Transverse colon (tissue), 4 donors: ENCODE measurements at regions not wholly inside any gene's neighbourhood (a gene's known extent, or its start where the extent isn't known, plus 50 kb on each side); places are given as distances from the start of the nearest gene placed in this dataset.

Experiments used
- DNase-seq: peaks from one replicate; pipeline ENCODE4 v3.0.0-alpha.2; 2019
- H3K27ac ChIP-seq, 4 donors: fragments of 200-600 bp; sonication (generic); 2 replicates each; pipeline ENCODE4 v1.5.1; 2016 to 2018; ENCODE audit warnings: inconsistent platforms in 4 of 4
- H3K27me3 ChIP-seq: fragments of 200-600 bp; sonication (generic); 2 replicates; pipeline ENCODE4 v1.5.1; 2017; ENCODE audit warnings: inconsistent platforms
- H3K36me3 ChIP-seq, 4 donors: fragments of 200-600 bp; sonication (generic); 2 replicates each; pipeline ENCODE4 v1.5.1; 2017 to 2019; ENCODE audit warnings: inconsistent platforms in 4 of 4
- H3K4me1 ChIP-seq, 4 donors: fragments of 200-600 bp; sonication (generic); 2 replicates each; pipeline ENCODE4 v1.5.1; 2017 to 2020; ENCODE audit warnings: inconsistent platforms in 4 of 4
- H3K4me3 ChIP-seq, 4 donors: fragments of 200-600 bp; sonication (generic); 1 replicate in 1 of 4; 2 replicates in 3 of 4; pipeline versions ENCODE4 v1.5.1 to v1.6.1; 2017 to 2019; ENCODE audit warnings: inconsistent platforms in 4 of 4
- H3K9me3 ChIP-seq, 2 donors: fragments of 200-600 bp; sonication (generic); 2 replicates each; pipeline ENCODE4 v1.5.1; 2017 to 2019; ENCODE audit warnings: inconsistent platforms in 2 of 2
- EP300 ChIP-seq: sonication (generic); formaldehyde crosslinking; IDR thresholded peaks from one replicate; pipeline ENCODE4 v1.6.1; 2017; ENCODE audit warnings: antibody characterized with exemption, low read depth
- POLR2A ChIP-seq: fragments of 450-650 bp; IDR thresholded peaks from one replicate; pipeline ENCODE4 v1.6.1; 2016; ENCODE audit warnings: antibody characterized with exemption, mild to moderate bottlenecking, moderate library complexity
- POLR2AphosphoS5 ChIP-seq, 3 donors: sonication (generic); formaldehyde crosslinking; IDR thresholded peaks; one replicate each; pipeline ENCODE4 v1.6.1; 2016; ENCODE audit warnings: antibody characterized with exemption in 3 of 3
- WGBS, 2 donors: methylation state at CpG; one replicate each; pipeline ENCODE4 v1.1.5; 2018; ENCODE audit warnings: low coverage in 1 of 2; 5-methylcytosine and 5-hydroxymethylcytosine counted together
- in situ Hi-C, 4 donors: fragments of 200-750 bp; cut with MboI; loops; one replicate each; pipeline versions ENCODE4 v1.15.0 to v1.15.1; 2017; ENCODE audit warnings: low sequenced_read_pairs in 3 of 4, low pct_ligation_motif_present in 1 of 4, low pct_unique_long_range_greater_than_20kb in 1 of 4
- intact Hi-C: fragments of 100-400 bp; cut with DNase I; formaldehyde crosslinking; loops from one replicate; pipeline ENCODE4 v1.15.1; 2023; ENCODE audit warnings: low total_unique reads
- TF ChIP-seq, protein P1 (sequence below), 5 experiments: fragments of 200-600 bp in 3 of 5; fragments of 450-650 bp in 2 of 5; sonication (generic) in 3 of 5; IDR thresholded peaks; 1 replicate in 2 of 5; 2 replicates in 3 of 5; pipeline ENCODE4 v1.5.1; 2016 to 2017; ENCODE audit warnings: antibody characterized with exemption in 5 of 5, inconsistent platforms in 3 of 5, mild to moderate bottlenecking in 2 of 5, moderate library complexity in 1 of 5

DNA sequence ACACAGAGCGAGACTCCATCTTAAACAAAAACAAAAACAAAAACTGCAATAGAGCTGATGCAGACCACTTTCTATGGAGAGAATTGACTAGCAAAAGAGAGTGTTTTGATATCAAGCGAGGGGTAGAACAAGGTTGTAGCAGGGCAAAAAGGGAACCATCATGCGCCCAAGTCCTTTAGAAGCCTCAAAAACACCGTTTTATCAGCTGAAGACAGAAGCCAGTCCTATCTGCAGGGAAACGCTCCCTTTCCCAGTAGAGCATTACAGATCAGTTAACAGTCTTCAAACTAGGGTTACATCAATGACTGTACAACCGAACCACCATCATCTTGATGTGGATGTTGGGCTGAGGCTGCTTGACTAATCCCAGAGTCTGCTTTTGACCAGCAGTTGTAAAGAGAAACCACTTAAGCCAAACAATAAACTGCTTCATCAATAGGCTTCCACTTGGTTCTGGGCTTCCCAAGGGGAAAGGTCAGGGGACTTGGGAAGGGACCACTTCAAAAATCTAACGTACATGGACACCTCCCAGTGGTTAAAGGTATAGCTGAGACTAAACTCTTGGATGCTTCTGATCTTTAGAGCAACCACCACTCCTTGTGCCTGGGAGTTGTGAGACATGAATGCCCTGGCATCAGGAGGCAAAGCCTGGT, 59.6 kb upstream of the SPDEF start:
- in situ Hi-C loops = loop anchor here (25.0 kb wide), 2 partner anchors 153 to 428 kb away; partner anchors contain the start of gene PACSIN1 (in 3 of the 4)
- Histone ChIP-seq H3K9me3 (no peaks in the 10 kb centered on the region), H3K36me3 (no peaks in the 10 kb centered on the region), H3K4me1 (no peaks in the 10 kb centered on the region), H3K27me3 (no peaks in the 10 kb centered on the region), H3K27ac (no peak overlapping the region), H3K4me3 (no peak overlapping the region)
- WGBS, 2 donors = 94% methylated on average over 7 of the region's 7 CpGs; no CpG with 5 or more reads in 1 of the 2 donors
- TF ChIP-seq POLR2AphosphoS5 (IDR thresholded peaks at IDR 0.05) = no peak
- TF ChIP-seq EP300 = no peak
- TF ChIP-seq, protein P1, sequence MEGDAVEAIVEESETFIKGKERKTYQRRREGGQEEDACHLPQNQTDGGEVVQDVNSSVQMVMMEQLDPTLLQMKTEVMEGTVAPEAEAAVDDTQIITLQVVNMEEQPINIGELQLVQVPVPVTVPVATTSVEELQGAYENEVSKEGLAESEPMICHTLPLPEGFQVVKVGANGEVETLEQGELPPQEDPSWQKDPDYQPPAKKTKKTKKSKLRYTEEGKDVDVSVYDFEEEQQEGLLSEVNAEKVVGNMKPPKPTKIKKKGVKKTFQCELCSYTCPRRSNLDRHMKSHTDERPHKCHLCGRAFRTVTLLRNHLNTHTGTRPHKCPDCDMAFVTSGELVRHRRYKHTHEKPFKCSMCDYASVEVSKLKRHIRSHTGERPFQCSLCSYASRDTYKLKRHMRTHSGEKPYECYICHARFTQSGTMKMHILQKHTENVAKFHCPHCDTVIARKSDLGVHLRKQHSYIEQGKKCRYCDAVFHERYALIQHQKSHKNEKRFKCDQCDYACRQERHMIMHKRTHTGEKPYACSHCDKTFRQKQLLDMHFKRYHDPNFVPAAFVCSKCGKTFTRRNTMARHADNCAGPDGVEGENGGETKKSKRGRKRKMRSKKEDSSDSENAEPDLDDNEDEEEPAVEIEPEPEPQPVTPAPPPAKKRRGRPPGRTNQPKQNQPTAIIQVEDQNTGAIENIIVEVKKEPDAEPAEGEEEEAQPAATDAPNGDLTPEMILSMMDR (IDR thresholded peaks at IDR 0.05) = no peak
- no peak for TF ChIP-seq POLR2A
- no peak for DNase-seq
- intact Hi-C loops = loop anchor here (5.0 kb wide), 1 partner anchor 88 kb away; no protein-coding TSS in a partner anchor

DNA sequence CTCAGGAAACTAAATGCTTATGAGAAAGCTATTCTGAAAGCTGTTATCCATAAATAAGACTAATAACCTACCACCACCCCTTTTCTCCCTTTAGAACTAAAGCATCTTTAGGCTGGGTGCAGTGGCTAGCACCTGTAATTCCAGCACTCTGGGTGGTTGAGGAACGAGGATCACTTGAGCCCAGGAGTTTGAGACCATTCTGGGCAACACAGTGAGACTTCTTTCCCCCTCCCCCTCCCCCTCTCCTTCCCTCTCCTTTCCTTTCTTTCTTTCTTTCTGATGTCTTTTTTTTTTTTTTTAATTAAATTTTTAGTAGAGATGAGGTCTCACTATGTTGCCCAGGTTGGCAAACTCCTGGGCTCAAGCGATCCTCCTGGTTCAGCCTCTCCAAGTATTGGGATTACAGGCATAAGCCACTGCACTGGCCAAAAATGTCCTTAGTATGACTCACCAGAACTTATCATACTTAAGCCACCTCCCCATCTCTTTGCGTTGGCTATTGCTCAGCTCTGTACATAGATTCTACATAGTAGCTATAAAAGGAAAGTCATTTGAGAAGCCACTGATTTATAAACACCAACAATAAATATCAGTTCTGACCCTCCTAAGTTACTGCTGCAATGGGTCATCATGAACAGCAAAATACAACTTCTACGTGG, 54.8 kb upstream of the SPDEF start:
- WGBS, 2 donors = 70 to 94% methylated on average over 2 to 4 of the region's 4 CpGs
- H3K27me3 ChIP-seq = no peaks in the 10 kb centered on the region
- peak overlapping the region in 2 of 4 donors; percentile 67 to 72 for H3K27ac ChIP-seq
- intact Hi-C loops (no loop called here), in situ Hi-C loops (loop anchor here (25.0 kb wide), 2 partner anchors 149 to 424 kb away; partner anchors contain the start of gene PACSIN1 (in 3 of the 4))
- TF ChIP-seq POLR2A = no peak
- no peak for TF ChIP-seq POLR2AphosphoS5 (IDR thresholded peaks at IDR 0.05)
- TF ChIP-seq EP300 = no peak
- TF ChIP-seq, protein P1 (IDR thresholded peaks at IDR 0.05) = no peak
- H3K36me3 ChIP-seq = peaks cover 0 to 6% (median 0%) of the 10 kb centered on the region in 4 donors
- DNase-seq = no peak
- H3K4me1 ChIP-seq = peaks cover 6 to 26% (median 12%) of the 10 kb centered on the region in 4 donors
- no peak overlapping the region for H3K4me3 ChIP-seq
- no peaks in the 10 kb centered on the region for H3K9me3 ChIP-seq

DNA sequence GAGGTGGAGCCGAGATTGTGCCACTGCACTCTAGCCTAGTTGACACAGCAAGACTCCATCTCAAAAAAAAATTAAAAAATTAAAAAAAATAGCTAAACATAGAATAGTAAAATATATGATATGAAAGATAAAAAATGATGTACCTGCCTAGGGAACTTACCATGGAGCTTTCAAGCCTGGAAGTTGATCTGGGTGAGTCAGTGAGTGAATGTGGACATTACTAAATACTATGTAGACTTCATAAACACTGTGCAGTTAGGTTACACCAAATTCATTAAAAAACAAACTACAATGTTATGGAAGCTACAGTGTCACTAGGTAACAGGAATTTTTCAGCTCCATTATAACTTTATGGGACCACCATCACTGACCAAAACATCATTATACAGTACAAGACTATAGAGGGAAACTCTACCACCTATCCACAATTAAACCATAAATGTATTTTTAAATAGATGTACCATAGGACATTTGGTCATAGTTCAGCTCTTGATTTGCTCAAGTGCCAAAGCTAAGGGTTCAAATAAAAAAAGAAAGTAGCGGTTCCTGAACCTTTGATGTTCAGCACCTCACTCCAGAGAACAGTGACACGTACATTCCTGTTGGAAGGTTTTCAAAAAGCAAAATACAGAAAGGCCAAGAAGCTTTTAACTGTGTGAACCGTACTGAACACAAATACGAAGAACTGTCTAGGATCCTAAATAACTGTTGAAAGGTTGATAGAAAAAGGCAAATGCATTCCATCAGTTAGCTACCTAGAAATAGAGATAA, 52.4 kb upstream of the SPDEF start:
- WGBS, 2 donors = 50 to 74% methylated on average over 5 of the region's 5 CpGs
- no peak for DNase-seq
- H3K36me3 ChIP-seq = peaks cover 0 to 11% (median 0%) of the 10 kb centered on the region in 4 donors
- no peak overlapping the region for H3K4me3 ChIP-seq
- intact Hi-C loops = loop anchor here (5.0 kb wide), 1 partner anchor 406 kb away; no protein-coding TSS in a partner anchor
- H3K4me1 ChIP-seq = peaks cover 6 to 26% (median 12%) of the 10 kb centered on the region in 4 donors
- H3K9me3 ChIP-seq = no peaks in the 10 kb centered on the region
- no peaks in the 10 kb centered on the region for H3K27me3 ChIP-seq
- TF ChIP-seq POLR2AphosphoS5 (IDR thresholded peaks at IDR 0.05) = no peak
- no peak for TF ChIP-seq EP300
- TF ChIP-seq, protein P1 (IDR thresholded peaks at IDR 0.05) = no peak
- no peak for TF ChIP-seq POLR2A
- H3K27ac ChIP-seq = peak overlapping the region; percentile 53 to 67 (median 62)
- in situ Hi-C loops = loop anchor here (5.0 to 25.0 kb wide), 3 partner anchors 76 to 421 kb away; partner anchors contain the start of gene PACSIN1 (in 3 of the 4)
